HUES64 (cell line): ENCODE measurements at regions not wholly inside any gene's neighbourhood (a gene's known extent, or its start where the extent isn't known, plus 50 kb on each side); places are given as distances from the start of the nearest gene placed in this dataset.
"Not testable (repeated sequence)": the region's sequence is repeated elsewhere in the genome, so short reads cannot be mapped to it uniquely, and the experiment has no call there.

ENCODE experiments used
- H3K27ac ChIP-seq: 2 replicates; pipeline ENCODE4 v1.7.0; 2013; ENCODE audit warnings: low read depth, low read length, inconsistent platforms
- H3K27me3 ChIP-seq: 2 replicates; pipeline ENCODE4 v1.6.1; 2013; ENCODE audit warnings: mild to moderate bottlenecking, low read length; ENCODE audit not compliant: insufficient read depth
- H3K36me3 ChIP-seq: 2 replicates; pipeline ENCODE4 v1.6.1; 2013; ENCODE audit warnings: mild to moderate bottlenecking, low read length; ENCODE audit not compliant: insufficient read depth
- H3K4me1 ChIP-seq: 2 replicates; pipeline ENCODE4 v1.6.1; 2013; ENCODE audit warnings: mild to moderate bottlenecking, low read length, moderate library complexity; ENCODE audit not compliant: insufficient read depth
- H3K4me3 ChIP-seq: 2 replicates; pipeline ENCODE4 v1.5.1; 2013; ENCODE audit warnings: mild to moderate bottlenecking, low read length, moderate library complexity
- H3K9ac ChIP-seq: 2 replicates; pipeline ENCODE4 v1.6.1; 2013; ENCODE audit warnings: mild to moderate bottlenecking, low read depth, low read length
- H3K9me3 ChIP-seq: 2 replicates; pipeline ENCODE4 v1.6.1; 2013; ENCODE audit warnings: low read depth, low read length; ENCODE audit not compliant: insufficient read depth
- WGBS: fragments of 150-250, 120-280 bp; methylation state at CpG from one replicate; pipeline ENCODE4 v1.1.7; 2013; ENCODE audit warnings: missing lambda C conversion rate; 5-methylcytosine and 5-hydroxymethylcytosine counted together

- no peaks in the 10 kb centered on the region for H3K4me1 ChIP-seq
- no peaks in the 10 kb centered on the region for H3K36me3 ChIP-seq
- H3K4me3 ChIP-seq: no peak overlapping the region
- WGBS: 73% methylated on average over 2 of the region's 2 CpGs
- H3K27me3 ChIP-seq: no peaks in the 10 kb centered on the region
- H3K27ac ChIP-seq: no peak overlapping the region
- no peak overlapping the region for H3K9ac ChIP-seq
- H3K9me3 ChIP-seq: peaks cover 16% of the 10 kb centered on the region
Measured at GRCh38 chr10:113484487-113484886, 68.4 kb upstream of the HABP2 start.

DNA sequence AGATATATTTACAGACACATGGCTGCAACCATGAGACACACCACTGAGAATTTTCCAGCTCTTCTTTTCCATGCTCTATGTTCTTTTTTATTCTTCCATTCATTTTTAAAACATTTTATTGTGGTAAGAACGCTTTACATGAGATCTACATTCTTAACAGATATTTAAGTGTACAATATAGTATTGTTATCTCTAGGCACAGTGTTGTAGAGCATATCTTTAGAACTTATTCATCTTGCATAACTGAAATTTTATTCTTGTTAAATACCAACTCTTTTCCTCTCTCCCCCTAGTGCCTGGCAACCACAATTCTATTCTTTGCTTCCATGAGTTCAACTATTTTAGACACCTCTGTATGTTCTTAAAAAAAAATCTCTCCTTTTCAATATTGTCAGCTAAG is 67.1 kb upstream of the HABP2 start:
- H3K9me3 ChIP-seq: peaks cover 3% of the 10 kb centered on the region
- H3K36me3 ChIP-seq: no peaks in the 10 kb centered on the region
- no peak overlapping the region for H3K4me3 ChIP-seq
- H3K27me3 ChIP-seq: no peaks in the 10 kb centered on the region
- no peak overlapping the region for H3K9ac ChIP-seq
- no peak overlapping the region for H3K27ac ChIP-seq
- WGBS: no CpG with 5 or more reads among the region's 1 CpG
- H3K4me1 ChIP-seq: no peaks in the 10 kb centered on the region

GRCh38 chr10:113486531-113486930 is 66.3 kb upstream of the HABP2 start:
- no peak overlapping the region for H3K4me3 ChIP-seq
- no peaks in the 10 kb centered on the region for H3K27me3 ChIP-seq
- 87% methylated on average over 4 of the region's 4 CpGs for WGBS
- H3K9ac ChIP-seq: no peak overlapping the region
- H3K4me1 ChIP-seq: no peaks in the 10 kb centered on the region
- no peak overlapping the region for H3K27ac ChIP-seq
- H3K36me3 ChIP-seq: no peaks in the 10 kb centered on the region
- H3K9me3 ChIP-seq: no peaks in the 10 kb centered on the region

DNA sequence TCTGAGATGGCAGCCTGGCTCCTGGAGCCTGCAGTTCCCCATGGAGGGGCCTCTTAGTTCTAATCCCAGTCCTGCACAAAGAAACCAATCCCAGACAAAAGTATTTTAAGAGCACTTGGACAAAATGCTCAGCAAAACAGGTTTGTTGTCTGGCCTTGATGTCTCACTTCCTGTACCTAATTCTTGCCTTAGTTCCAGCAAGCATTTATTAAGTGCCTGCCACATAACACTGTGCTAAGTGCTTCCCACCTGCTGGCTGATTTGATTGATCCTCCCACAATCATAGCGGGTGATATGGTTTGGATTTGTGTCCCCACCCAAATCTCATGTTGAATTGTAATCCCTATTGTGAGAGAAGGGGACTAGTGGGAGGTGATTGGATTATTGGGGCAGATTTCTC is 65.7 kb upstream of the HABP2 start:
- no peaks in the 10 kb centered on the region for H3K9me3 ChIP-seq
- no peak overlapping the region for H3K27ac ChIP-seq
- H3K27me3 ChIP-seq: no peaks in the 10 kb centered on the region
- WGBS: 100% methylated on average over 1 of the region's 1 CpG
- no peaks in the 10 kb centered on the region for H3K36me3 ChIP-seq
- no peak overlapping the region for H3K9ac ChIP-seq
- no peaks in the 10 kb centered on the region for H3K4me1 ChIP-seq
- no peak overlapping the region for H3K4me3 ChIP-seq

GRCh38 chr10:113488186-113488585 is 64.7 kb upstream of the HABP2 start:
- H3K4me1 ChIP-seq: no peaks in the 10 kb centered on the region
- no peaks in the 10 kb centered on the region for H3K9me3 ChIP-seq
- no peak overlapping the region for H3K27ac ChIP-seq
- no peak overlapping the region for H3K4me3 ChIP-seq
- no peak overlapping the region for H3K9ac ChIP-seq
- H3K27me3 ChIP-seq: no peaks in the 10 kb centered on the region
- no peaks in the 10 kb centered on the region for H3K36me3 ChIP-seq

DNA sequence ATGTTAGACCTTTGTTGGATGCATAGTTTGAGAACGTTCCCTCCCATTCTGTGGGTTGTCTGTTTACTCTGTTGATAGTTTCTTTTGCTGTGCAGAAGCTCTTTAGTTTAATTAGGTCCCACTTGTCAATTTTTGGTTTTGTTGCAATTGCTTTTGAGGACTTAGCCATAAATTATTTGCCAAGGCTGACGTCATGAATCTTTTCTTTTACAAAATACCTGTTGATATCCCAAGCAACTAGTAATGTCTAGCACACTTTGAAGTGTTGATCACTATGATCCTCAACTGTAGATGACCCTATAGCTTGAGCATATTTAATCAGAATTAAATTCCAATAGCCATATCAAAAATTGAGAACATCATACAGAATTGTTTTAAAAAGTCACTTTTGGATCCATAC is 63.3 kb upstream of the HABP2 start:
- not testable (repeated sequence) for H3K9ac ChIP-seq, H3K27ac ChIP-seq, H3K9me3 ChIP-seq, H3K4me1 ChIP-seq, H3K36me3 ChIP-seq, H3K27me3 ChIP-seq, H3K4me3 ChIP-seq
- WGBS: 96% methylated on average over 2 of the region's 2 CpGs

- Histone ChIP-seq H3K27ac (no peak overlapping the region), H3K9me3 (no peaks in the 10 kb centered on the region), H3K4me1 (no peaks in the 10 kb centered on the region), H3K9ac (no peak overlapping the region), H3K27me3 (no peaks in the 10 kb centered on the region), H3K4me3 (no peak overlapping the region), H3K36me3 (no peaks in the 10 kb centered on the region)
- 81% methylated on average over 3 of the region's 3 CpGs for WGBS
Measured at GRCh38 chr10:113491967-113492565, 60.8 kb upstream of the HABP2 start.

- Histone ChIP-seq H3K27ac (no peak overlapping the region), H3K36me3 (no peaks in the 10 kb centered on the region), H3K9me3 (no peaks in the 10 kb centered on the region), H3K9ac (no peak overlapping the region), H3K27me3 (no peaks in the 10 kb centered on the region), H3K4me3 (no peak overlapping the region), H3K4me1 (no peaks in the 10 kb centered on the region)
- WGBS: 97% methylated on average over 4 of the region's 4 CpGs
Measured at GRCh38 chr10:113493195-113493594, 59.7 kb upstream of the HABP2 start.

GRCh38 chr10:113493882-113494301 is 59.0 kb upstream of the HABP2 start:
- Histone ChIP-seq H3K9me3 (no peaks in the 10 kb centered on the region), H3K27ac (no peak overlapping the region), H3K4me1 (no peaks in the 10 kb centered on the region), H3K27me3 (no peaks in the 10 kb centered on the region), H3K36me3 (no peaks in the 10 kb centered on the region), H3K9ac (no peak overlapping the region), H3K4me3 (no peak overlapping the region)
- 81% methylated on average over 4 of the region's 5 CpGs for WGBS

DNA sequence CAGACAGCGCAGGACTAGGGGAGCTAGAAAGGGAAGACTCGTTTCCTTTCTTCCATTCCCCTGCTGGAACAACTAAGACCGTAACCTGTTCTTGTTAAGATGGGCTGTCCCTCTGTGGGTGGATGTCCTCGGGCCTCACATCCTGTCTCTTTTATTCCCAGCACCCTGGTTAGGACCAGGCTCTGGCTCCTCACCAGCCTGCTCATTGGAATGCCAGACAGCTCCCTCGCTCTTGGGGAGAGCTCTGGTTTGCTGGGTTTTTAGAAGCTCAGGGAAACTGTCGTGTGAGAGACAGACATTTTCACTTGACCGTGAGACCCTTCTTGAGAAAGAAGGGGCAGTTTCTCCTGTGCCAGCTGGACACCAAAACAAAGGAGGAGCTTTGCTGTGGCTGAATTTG is 58.1 kb upstream of the HABP2 start:
- no peak overlapping the region for H3K4me3 ChIP-seq
- H3K36me3 ChIP-seq: no peaks in the 10 kb centered on the region
- H3K27ac ChIP-seq: no peak overlapping the region
- no peaks in the 10 kb centered on the region for H3K9me3 ChIP-seq
- no peaks in the 10 kb centered on the region for H3K4me1 ChIP-seq
- H3K9ac ChIP-seq: no peak overlapping the region
- H3K27me3 ChIP-seq: no peaks in the 10 kb centered on the region
- 83% methylated on average over 7 of the region's 7 CpGs for WGBS

- Histone ChIP-seq H3K9me3 (no peaks in the 10 kb centered on the region), H3K9ac (no peak overlapping the region), H3K27me3 (no peaks in the 10 kb centered on the region), H3K4me3 (no peak overlapping the region), H3K36me3 (no peaks in the 10 kb centered on the region), H3K4me1 (no peaks in the 10 kb centered on the region), H3K27ac (no peak overlapping the region)
- 95% methylated on average over 8 of the region's 8 CpGs for WGBS
Measured at GRCh38 chr10:113495553-113495952, 57.3 kb upstream of the HABP2 start.
